ENCODE measurements at regions not wholly inside any gene's neighbourhood (a gene's known extent, or its start where the extent isn't known, plus 50 kb on each side); places are given as distances from the start of the nearest gene placed in this dataset.
"Not testable (repeated sequence)": the region's sequence is repeated elsewhere in the genome, so short reads cannot be mapped to it uniquely, and the experiment has no call there.

DNA sequence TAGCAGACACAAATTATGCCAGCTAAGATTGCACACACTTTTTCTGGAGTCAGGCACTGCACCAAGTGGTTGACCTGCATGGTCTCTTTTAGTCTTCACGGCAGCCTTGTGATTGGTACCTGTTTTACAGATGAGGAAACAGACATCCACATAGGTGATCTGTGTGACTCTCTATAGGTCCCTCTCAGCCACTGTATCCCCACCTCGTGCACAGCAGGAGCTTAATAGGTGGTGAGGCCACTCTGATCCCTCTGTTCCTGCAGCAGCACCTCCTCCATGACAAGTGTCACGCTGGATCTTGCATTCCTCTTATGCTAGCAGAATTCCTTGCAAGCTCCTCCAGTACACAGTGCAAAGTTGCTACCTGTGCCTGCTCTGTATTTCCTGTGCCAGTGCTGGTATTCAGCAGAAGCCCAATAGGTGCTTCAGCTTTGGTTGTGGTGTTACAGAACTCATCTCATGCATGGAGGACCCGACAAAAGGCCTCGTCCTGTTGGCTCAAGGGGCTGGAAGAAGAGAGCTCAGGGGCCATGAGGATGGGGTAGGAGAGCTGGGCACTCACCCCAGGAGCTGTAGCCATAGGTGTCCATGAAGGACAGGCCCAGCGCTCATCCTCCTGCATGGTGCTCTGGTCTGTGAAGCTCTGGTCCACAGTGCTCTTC lies 546.7 kb downstream of the PTPRU start:
- no peak for DNase-seq (ENCODE audit: low spot score)

DNA sequence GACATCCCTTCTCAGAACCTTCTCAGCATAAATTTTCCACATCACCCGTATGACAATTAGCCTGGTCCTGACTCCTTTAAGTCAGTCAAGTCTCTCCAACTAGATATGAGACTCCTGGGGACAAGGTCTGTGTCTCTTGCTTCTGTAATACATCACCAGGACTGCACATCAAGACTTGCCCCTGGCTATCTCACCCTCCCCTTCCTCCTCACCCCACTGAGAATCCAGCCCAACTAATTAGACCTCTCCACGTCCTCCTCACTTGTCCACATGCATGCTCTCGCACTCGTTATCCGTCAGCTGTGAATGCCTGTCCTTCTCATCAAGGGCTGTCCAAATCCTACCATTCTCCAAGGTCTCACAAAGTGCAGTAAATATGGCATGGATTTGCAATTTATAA lies 542.8 kb downstream of the PTPRU start:
- no peak for DNase-seq (ENCODE audit: low spot score)

DNA sequence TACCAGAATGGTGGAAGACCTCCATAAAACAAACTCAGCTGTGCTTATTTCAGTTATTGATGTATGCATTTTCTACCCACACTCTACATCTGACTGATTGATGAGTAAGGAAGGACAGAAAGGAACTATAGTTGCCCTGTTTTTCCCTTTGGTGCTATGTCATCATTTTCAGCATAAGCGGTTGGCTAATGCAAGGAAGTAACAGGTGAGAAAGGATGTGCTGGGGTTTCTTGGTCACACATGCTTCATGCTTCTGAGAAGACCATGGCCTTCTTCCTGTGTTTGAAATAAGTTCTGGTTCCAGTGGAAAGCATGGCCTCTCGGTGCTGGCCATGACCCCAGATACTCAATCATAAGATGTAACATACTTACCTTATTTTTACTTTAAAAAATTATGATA lies 541.2 kb downstream of the PTPRU start:
- DNase-seq (ENCODE audit: low spot score) = no peak

DNA sequence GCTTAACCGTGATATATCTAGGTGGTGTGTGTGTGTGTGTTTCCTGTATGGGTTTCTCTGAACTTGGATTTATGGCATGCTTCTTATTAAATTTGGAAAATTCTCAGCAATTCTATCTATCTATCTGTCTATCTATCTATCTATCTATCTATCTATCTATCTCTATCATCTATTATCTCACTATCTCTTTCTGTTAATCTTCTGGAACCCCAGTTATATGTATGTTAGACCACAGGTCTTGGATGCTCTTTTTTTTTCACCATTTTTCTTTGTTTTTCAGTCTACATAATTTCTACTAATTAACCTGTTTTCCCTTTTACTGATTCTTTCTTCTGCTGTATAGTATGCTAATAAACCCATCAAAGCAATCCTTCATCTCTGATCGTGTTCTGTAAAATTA lies 538.0 kb downstream of the PTPRU start:
- DNase-seq (ENCODE audit: low spot score) = no peak

DNA sequence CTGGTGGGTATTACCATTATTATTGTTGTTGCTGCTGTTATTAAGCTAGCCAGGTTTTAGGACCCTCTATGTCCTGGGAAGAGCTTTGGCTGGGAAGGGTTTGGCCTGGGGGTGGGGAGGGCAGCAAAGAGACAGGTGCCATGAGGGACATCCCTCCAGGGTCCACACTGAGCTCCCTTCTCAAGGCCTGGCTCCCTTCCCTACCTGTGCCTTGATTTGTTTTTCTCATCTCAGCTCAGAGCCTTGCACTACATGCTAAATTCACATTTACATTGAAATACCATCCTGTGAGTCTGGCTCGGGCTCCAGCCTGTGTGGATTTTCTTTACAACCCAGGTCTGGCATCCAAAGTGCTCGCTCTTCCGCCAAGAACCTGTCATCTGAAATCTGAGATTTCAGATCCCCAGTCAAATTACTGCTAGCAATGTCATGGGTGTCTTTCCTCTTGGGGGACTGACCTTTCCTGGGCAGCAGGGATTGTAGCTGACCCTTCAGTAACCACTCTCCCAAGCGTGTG lies 536.3 kb downstream of the PTPRU start:
- DNase-seq (ENCODE audit: low spot score) = no peak

DNA sequence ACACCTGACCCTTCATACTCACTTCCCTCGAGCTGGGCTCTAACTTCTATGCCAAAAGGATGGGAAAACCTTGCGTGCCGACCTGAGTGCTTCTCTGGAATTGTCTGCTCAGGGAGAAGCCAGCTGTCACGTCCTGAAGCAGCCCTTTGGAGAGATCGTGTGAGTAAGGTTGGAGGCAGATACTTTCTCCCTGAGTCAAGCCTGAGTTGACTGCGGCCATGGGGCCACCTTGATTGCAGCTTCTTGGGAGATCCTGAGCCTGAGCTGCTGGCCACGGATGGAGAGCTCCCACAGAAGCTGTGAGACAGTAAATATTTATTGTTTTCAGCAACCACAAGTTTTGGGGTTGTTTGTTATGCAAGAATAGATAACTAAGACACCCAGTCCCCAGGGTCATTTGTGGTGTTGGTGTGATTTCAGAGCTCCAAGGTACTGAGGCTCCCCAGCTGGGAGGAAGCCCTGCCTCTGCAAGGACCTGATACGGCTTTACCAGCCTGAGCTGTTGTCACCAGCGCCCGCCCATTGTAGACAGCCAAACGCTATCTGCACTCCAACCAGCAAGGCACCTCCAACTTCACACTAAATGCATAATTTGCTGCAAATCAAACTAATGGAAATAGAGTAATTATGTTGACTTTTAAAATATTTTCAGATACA lies 531.6 kb downstream of the PTPRU start:
- peak; percentile 19 for DNase-seq (ENCODE audit: low spot score)

DNA sequence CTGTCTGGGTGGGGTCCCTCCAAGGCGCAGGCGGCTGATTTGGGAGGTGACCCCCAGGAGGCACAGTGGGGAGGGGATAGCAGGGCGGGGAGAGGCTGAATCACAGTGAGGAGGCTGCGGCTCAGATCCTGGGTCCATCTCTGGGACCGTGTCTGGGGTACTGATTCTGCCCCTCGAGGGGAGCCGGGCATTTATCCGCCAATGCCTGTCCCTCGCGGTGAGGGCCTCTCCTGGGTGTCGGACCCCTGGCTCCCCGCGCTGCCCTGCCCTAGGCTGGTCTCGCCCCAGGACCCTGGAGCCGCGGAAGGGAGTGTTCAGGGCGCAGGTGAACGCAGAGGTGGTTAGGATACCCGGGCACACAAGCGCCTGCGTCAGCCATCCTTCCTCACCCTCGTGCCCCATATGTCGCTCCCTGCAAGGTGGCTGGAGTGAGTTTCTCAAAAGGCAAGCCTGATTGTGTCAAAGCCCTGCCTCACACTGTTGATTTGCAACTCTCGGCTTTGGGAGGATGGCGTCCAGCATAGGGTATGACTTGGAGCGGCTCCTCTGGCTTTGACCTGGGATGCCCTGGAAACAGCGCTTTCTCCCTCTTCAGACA lies 530.9 kb downstream of the PTPRU start:
- no peak for DNase-seq (ENCODE audit: low spot score)

DNA sequence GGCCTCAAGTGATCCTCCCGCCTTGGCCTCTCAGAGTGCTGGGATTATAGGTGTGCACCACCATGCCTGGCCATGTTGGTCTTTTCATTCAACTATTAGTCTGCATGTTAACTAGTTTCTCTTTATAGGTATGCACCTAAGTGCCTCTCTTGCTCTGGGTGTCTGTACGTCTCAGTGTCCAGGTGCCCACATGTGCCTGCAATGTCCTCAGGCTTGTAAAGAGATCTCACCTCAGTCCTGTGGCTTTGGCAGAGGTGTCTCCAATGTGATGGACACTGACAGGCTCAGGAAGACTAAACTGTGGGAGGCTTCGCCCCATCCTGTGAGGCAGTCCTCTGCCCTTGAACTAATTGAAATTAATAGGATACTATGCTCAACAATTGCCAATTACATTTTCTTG lies 526.3 kb downstream of the PTPRU start:
- no peak for DNase-seq (ENCODE audit: low spot score)

DNA sequence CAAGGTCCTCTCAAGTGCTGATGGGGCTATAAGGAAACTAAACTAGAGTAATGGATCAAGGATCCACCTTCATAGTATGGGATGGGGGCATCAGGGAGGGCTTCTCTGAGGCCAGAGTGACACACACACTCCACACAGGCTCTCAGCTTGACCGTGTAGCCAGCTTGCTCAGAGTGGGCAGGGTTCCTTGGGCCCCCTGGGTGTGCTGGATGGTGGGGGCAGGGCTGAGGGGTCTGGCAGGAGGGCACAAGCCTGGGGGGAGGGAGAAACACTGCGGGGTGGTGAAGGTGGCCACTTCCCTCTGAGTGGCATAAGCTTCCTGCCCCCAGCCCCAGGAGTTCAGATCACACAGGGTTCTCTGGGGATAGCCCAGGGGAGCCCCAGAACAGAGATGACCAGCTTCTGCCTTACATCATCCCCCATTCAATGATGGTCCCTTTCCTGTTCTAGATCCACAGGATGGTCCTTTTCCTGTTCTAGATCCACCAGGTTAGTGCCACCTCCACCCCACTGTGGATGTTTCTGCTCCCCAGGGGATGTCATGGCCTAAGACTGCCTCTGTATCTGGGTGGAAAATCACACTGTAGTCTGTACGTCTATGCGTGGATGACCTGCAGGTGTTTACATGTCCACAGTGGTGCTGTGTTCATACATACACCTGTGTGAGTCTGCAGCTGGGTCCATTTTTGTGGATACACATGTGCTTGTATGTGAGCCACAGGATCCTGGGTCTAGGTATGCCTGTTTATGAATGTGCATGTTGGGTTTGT lies 525.0 kb downstream of the PTPRU start:
- no peak for DNase-seq (ENCODE audit: low spot score)

DNA sequence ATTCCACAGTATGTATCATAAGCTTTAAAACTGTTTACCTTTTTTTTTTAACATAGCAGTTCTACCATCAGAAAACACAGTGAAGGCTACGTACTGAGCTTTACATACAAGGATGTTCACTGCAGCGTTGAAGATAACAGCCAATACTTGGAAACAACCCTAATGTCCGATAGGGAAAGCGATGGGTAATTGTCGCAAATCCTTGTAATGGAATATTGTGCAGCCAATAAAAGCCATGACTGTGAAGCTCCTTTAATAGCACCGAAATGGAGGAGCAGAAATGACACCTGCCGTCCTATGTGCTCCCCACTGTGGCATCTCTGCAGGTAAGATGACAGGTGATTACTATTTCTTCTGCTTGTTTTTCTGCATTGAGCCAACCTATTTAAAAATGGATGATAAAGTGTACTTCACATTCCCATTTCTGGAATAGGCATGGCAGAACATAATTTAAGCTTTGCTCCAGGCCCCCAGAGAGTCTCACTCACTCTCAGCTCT lies 523.8 kb downstream of the PTPRU start:
- no peak for DNase-seq (ENCODE audit: low spot score)

DNA sequence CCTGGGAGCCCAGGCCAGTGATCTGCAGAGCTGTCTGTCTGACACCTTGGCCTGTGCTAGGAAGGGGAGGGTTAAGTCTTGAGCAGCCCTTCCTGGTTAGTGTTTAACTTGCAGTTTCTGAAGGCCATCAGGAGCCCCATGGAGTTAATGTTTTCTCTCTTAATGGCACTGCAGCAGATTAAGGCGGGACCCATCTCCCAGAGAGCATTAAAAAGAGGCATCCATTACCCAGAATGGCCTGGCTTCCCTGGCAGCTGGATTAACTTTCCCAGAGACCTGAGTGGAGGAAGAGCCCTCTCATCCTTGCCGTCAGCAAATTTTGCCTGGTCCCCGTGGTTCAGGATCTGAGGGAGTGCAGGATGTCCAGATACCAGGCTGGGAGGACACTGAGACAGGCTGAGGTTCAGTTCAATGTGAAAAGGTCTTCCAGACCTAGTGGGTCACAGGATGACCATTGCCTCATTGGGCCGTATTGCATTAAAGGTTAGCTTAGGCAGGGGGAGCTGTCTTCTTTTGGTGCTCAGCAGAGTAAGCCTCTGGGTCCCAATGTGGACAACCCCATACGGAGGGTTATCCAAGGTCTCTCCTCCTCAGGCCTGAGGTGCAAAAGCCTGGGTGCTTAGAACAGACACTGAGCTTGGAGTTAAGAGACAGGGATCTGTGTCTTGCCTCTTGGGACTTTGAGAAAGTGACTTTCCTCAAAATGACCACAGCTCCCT lies 522.6 kb downstream of the PTPRU start:
- no peak for DNase-seq (ENCODE audit: low spot score)

DNA sequence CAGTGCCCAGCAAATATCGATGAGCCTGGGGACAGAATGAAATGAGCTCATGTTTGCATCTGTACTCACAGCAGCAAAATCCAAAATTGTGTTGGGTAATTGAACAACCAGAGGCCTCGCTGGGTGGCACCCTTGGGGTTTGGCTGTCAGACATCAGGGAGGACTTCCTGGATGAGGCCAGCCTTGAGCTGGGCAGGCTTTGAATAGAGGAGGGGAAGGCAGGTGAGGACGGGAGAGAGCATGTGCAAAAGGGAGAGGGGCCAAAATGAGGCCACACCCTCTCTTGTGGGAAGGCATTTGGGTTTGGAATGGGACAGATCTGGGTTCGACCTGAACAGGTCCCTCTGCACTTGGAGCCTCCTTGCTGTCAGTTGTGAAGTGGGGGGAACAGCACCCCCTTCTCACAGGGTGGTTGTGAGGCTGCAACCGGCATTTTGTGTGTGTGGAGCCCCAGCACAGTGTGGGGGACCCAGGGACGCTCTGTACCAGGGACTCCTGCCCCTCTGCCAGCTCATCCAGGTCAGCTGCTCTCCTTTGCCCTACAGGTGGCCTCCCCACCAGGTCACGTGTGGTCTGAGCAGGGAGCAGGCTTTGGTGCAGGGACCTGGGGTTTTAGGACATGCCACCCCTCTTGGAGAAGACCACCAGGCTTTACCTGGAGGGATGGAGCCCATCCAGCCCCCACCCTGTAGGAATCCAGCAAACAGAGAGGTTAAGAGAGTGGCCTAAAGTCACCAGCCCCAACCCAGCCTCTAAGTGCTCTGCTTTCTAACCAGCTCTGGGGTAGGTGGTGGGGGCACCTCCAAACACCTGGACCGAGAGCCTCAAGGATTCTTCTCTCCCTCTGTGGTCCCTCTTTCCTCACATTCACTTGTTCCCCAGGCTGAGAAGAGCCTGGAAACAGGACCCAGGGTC lies 521.8 kb downstream of the PTPRU start:
- DNase-seq (ENCODE audit: low spot score) = no peak

DNA sequence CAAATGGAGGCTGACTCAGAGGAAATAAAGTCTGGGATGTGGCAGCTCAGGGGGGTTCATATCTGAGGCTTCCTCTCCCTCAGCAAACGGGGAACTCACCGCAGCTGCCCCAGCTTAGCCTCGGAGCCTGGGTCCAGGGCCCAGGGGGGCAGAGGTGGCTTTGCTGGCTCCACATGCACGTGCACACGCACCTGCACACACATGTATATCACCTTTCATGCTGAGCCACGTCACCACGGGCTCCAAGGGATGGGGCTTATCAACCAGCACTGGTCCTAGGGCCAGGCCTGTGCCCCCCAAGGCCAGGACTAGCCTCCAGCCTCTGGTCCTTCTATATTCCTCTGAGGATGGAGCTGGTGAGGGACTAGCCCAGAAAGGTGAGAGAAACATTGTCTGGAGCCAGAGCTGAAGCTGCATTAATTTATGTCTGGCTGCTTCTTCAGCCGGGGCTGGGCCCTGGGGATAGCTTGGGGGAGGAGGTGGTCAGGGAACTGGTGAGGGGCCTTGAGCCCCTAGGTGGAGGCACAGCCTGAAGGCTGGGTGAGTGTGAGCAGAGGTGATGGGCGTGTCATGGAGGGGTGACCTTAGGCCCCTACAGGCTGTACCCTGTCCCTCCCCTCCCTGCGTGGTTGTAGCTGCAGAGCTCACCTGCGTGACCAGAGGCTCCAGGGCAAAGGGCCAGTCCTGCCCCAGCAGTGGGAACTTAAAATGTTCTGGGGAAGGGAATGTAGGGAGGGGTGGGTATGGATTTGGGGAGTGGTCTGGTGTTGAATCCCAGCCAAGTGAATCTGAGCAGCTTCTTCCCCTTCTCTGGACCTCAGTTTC lies 520.8 kb downstream of the PTPRU start:
- no peak for DNase-seq (ENCODE audit: low spot score)

DNA sequence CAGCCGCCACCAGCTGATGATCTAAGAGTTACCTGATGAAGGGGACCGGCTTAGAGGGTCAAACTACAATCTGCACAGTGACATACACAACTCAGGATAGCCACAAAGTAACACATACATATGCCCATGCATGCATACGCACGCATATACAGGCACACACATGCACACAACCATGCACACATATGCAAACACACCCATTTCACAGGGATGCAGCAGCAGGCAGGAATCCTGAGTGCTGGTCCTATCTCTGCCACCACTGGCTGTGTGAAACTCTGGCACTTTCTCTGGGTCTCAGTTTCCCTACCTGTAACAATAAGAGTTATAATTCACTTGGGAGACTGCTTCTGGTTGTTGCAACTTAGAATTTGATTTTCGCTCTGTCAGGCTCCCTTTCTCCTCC lies 520.2 kb downstream of the PTPRU start:
- no peak for DNase-seq (ENCODE audit: low spot score)

DNA sequence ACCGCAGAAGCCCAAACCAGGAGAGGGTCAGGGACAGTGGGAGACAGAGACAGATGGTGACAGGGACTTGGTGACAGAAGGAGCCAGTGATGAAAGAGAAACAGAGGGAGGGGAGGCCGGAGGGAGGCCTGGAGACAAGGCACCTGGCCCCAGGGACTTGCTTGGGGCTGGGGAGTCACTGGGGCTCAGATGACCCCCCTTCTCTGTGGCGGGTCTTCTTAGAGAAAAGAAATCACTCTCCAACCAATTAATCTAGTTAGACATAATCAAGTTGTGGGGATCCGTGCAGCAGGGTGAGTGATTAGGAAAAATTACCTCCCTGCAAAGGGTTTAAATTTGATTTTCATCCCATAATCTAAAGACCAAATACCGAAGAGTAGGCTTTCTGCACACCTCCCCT lies 519.8 kb downstream of the PTPRU start:
- DNase-seq (ENCODE audit: low spot score) = no peak

DNA sequence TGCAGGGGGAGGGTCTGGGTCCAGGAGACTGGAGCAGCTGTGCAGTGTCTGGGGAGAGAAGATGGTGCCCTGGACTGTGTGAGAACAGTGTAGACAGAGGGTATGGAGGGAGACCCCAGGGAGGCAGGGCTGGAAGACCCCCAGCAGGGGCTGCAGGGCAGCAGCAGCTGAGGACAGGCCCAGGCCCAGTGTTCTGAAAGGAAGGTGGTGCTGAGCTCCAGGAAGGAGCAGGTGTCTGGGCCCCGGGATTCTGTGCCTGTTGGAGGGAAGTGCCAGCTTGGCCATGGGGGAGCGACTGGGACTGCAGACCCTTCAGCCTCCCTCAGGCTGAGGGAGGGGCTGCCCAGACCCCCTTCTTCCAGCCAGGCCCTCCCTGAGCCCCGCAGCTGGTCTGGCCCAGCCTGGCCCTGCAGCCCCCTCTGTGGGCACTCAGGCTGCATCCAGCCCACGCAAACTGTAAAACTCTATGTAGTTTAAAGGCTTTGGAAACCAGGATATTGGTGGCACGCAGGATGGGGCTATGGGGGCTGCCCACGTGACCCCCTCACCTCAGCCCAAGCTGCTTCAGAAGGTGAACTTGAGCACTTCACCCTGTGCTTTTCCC lies 519.2 kb downstream of the PTPRU start:
- DNase-seq (ENCODE audit: low spot score) = not testable (repeated sequence)

DNA sequence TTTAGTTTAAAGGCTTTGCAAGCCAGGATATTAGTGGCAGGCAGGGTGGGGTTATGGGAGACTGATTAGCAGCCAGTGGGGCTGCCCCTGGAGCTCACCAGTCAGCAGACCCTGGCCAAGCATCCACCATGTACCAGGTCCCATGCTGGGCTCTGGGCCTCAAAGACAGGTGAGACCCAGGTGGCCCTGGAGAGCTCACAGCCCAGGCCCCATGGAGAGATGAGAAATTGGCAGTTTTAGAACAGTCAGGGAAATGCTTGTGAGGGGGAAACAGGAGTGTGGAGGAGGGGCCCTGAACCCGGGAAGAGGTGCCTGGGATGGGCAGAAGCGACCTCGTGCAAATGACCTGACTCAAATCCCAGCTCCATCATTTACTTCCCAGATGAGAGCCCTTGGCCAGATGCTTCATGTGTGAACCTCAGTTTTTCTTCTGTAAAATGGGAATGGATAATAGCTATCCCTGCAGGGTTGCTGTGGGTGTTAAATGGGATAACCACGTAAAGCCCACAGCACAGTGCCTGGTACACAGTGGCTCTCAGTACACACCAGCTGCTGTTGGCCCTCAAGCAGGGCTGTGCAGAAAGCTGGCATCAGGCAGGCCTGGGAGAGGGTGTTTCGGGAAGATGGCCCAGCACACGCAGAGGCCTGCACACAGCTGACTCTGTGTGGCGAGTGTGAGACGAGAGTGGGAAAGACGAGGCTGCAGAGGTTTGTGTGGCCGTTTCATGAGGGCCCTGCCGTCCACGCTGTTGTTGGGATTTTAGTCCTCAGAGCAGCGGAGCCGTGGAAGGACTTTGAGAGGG lies 518.5 kb downstream of the PTPRU start:
- DNase-seq (ENCODE audit: low spot score) = no peak

Data from H4 (cell line).